ENCODE measurements at regions not wholly inside any gene's neighbourhood (a gene's known extent, or its start where the extent isn't known, plus 50 kb on each side); places are given as distances from the start of the nearest gene placed in this dataset.

DNA sequence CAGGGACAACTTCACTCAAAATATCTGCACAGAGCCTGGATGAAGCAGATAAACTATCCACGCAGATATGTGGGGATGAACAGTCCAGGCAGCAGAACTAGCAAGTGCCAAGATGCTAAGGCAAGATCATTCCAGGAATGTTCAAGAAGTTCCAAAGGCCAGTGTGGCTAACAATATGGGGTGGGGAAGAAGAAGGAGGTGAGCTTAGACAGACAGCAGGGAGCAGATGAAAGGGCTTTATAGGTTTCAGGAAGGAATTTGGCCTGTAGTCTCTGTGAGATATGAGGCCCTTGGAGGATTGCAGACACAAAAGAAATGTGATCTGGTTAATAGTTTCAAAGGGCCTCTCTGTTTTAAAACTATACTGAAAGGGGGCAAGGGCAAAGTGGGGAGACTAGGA lies 63.5 kb upstream of the PPM1H start:
- no peak for DNase-seq (ENCODE audit: low spot score)
- FAIRE-seq: no peak

DNA sequence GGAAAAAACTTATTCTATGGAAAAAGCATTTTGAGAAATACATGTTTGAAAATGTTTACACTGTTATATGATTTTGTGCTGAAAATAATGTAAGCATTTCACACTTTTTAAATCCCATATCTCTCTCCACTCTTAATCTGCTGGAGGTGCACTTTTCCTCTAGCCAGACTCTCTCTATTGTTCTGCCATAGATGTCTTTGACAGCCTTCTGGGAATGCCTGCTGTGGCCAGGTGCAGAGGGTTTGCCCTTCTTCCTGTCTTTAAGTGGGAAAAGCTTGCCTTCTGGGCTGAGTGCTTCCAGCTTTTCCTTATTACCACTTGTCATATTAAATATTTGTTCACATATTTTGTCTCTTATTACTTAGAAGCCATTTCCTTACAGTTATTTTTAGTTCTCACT lies 60.1 kb upstream of the PPM1H start:
- DNase-seq (ENCODE audit: low spot score): no peak
- FAIRE-seq: no peak

DNA sequence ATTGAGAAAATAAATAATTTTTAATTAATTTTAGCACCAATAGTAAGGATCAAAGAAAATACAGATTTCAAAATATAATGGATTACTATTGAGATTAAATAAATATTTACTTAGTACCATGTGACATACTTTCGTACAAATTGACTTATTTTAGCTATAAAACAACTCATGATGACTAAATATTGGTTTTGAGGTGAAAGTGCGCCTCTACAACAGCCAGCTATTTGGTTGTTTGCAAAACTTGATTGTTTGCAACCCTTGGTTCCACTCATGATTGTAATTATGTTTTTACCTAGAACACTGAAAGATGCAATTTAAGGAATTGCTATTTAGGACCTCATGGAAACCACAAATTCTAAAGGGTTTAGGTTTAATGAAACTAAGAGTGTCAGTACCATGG lies 51.9 kb upstream of the PPM1H start:
- DNase-seq (ENCODE audit: low spot score): no peak
- no peak for FAIRE-seq
